ENCODE measurements at regions not wholly inside any gene's neighbourhood (a gene's known extent, or its start where the extent isn't known, plus 50 kb on each side); places are given as distances from the start of the nearest gene placed in this dataset.

- no peak for TF ChIP-seq CTCF (IDR thresholded peaks at IDR 0.05; ENCODE audit: control insufficient read depth, extremely low read depth, insufficient read depth)
- no peak overlapping the region for H3K4me3 ChIP-seq (ENCODE audit: low read depth, low read length)
Observed at GRCh38 chr1:201626629-201627275, 87.8 kb downstream of the NAV1 start.

GRCh38 chr1:201628490-201628889 lies 89.6 kb downstream of the NAV1 start:
- no peak overlapping the region for H3K4me3 ChIP-seq (ENCODE audit: low read depth, low read length)
- DNase-seq (ENCODE audit: low read depth): no peak
- no peak for TF ChIP-seq CTCF (IDR thresholded peaks at IDR 0.05; ENCODE audit: control insufficient read depth, extremely low read depth, insufficient read depth)

More at GRCh38 chr1:201626629-201627275, 87.8 kb downstream of the NAV1 start:
- no peak for DNase-seq (ENCODE audit: low read depth)

GRCh38 chr1:201630582-201630981 lies 91.7 kb downstream of the NAV1 start:
- no peak for DNase-seq (ENCODE audit: low read depth)
- no peak for TF ChIP-seq CTCF (IDR thresholded peaks at IDR 0.05; ENCODE audit: control insufficient read depth, extremely low read depth, insufficient read depth)
- H3K4me3 ChIP-seq (ENCODE audit: low read depth, low read length): no peak overlapping the region

GRCh38 chr1:201631037-201631436 lies 92.1 kb downstream of the NAV1 start:
- no peak for TF ChIP-seq CTCF (IDR thresholded peaks at IDR 0.05; ENCODE audit: control insufficient read depth, extremely low read depth, insufficient read depth)
- no peak overlapping the region for H3K4me3 ChIP-seq (ENCODE audit: low read depth, low read length)

GRCh38 chr1:201632364-201632952 lies 93.5 kb downstream of the NAV1 start:
- no peak overlapping the region for H3K4me3 ChIP-seq (ENCODE audit: low read depth, low read length)
- DNase-seq (ENCODE audit: low read depth): no peak
- no peak for TF ChIP-seq CTCF (IDR thresholded peaks at IDR 0.05; ENCODE audit: control insufficient read depth, extremely low read depth, insufficient read depth)

More at GRCh38 chr1:201631037-201631436, 92.1 kb downstream of the NAV1 start:
- no peak for DNase-seq (ENCODE audit: low read depth)

- no peak for DNase-seq (ENCODE audit: low read depth)
- no peak for TF ChIP-seq CTCF (IDR thresholded peaks at IDR 0.05; ENCODE audit: control insufficient read depth, extremely low read depth, insufficient read depth)
- no peak overlapping the region for H3K4me3 ChIP-seq (ENCODE audit: low read depth, low read length)
Observed at GRCh38 chr1:201633297-201633696, 94.4 kb downstream of the NAV1 start.

GRCh38 chr1:201633811-201634210 lies 94.9 kb downstream of the NAV1 start:
- H3K4me3 ChIP-seq (ENCODE audit: low read depth, low read length): no peak overlapping the region
- TF ChIP-seq CTCF (IDR thresholded peaks at IDR 0.05; ENCODE audit: control insufficient read depth, extremely low read depth, insufficient read depth): no peak
- DNase-seq (ENCODE audit: low read depth): no peak
